NCI-H1694 (cell line): ENCODE measurements at regions not wholly inside any gene's neighbourhood (a gene's known extent, or its start where the extent isn't known, plus 50 kb on each side); places are given as distances from the start of the nearest gene placed in this dataset.

Experiments used
- DNase-seq: peaks from one replicate; lab custom pipeline; 2025; lab: John Stamatoyannopoulos, UW

DNA sequence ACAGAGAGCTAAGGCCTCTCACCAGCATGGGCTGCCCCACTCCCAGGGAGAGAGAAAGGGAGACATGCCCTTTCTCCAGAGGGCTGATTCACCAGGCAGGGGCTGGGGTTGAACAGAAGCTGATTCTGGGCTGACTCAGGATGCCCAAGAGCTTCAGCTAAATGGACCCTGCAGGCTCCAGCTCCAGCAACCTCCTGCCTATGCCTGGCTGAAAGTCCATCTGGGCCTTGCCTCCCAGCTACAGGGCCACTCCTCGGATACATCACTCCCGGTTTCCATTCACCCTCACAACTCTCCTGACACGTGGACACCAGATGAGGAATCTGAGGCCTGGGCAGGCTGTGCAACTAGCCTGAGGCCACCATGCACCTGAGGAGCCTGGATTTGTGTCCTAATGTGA, 215.5 kb downstream of the BUD13 start:
- no peak for DNase-seq

GRCh38 chr11:116556483-116556882, 216.3 kb downstream of the BUD13 start:
- DNase-seq: no peak

GRCh38 chr11:116553482-116553881, 219.3 kb downstream of the BUD13 start:
- no peak for DNase-seq

GRCh38 chr11:116551576-116551975, 221.2 kb downstream of the BUD13 start:
- DNase-seq: no peak

DNA sequence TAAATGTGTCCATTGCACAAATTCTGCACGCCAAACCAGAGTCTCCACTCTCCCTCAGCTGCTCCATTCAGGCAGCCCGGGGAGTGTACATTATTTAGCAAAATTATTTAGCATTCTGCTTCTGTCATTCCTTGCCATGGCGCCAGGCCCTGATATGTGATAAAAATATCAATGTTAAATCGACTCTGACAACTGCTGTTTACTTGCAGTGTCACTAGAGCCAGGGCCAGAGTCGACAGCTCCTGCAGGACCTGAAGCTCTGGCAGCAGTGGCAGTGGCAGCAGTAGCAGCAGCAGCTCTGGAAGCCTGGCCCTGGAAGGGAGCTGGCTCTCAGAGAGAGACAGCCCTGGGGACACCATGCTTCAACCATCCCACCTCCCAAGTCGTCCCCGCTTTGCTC, 224.5 kb downstream of the BUD13 start:
- no peak for DNase-seq

- DNase-seq: no peak
These were observed 225.2 kb downstream of the BUD13 start for GRCh38 chr11:116547571-116547970.

GRCh38 chr11:116545912-116546311, 226.9 kb downstream of the BUD13 start:
- DNase-seq: no peak

- DNase-seq: no peak
These were observed 228.1 kb downstream of the BUD13 start for GRCh38 chr11:116544721-116545120.

DNA sequence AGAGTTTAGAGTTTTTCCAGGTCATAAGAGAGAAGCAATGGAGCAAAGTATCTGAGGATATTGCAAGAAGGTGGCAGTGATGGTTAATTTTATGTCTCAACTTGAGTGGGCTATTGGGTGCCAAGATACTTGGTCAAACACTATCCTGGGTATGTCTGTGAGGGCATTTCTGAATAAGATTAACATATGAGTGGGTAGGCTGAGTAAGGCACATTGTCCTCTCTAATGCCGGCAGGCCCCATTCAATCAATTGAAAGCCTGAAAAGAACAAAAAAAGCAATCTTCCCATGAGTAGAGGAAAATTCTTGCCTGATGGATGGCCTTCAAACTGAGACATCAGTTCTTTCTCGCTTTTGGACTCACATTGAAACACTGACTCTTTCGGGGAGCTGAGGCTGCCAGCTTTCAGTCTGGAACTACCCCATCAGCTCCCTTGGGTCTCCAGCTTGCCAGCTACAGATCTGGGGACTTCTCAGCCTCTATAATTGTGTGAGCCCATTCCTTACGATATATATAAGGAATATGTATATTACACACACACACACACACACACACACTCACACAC, 228.8 kb downstream of the BUD13 start:
- no peak for DNase-seq

DNA sequence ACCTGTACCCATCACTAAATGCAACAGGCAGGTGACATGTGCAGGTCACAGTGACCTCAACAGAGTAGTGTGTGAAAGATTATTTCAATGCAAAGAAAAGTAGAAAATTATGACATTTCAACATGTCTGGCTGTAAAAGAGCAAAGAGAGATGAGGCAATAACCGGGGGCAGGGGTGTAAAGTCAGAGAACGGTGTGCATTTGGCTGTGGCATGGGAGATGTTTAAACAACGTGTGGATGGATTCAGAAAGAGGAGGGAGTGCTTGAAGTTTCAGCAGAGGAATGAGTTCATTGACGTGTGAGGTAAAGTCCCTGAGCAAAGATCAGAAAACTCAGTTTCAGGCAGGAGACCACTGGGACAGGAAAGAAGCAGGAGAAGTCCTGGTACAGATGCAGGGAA, 229.7 kb downstream of the BUD13 start:
- DNase-seq: no peak

- DNase-seq: no peak
These were observed 230.4 kb downstream of the BUD13 start for GRCh38 chr11:116542406-116542805.

DNA sequence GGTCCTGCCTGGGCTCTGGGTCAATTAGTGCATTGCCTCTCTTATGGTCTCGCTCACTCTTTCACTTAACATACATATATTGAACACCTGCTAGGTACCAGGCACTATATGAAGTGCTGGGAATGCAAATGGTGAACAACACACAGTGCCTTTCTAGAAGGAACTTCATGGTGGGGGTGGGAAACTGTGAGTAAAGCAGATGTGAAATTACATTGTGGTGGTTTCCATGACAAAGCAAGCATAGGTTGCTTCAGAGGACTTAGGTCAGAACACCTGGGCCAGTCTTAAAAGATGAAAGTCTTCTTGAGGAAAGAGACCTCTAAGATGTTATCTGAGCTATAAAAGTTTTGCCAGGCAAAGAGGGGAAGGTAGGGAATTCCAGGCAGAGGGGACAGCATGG, 231.3 kb downstream of the BUD13 start:
- no peak for DNase-seq

- DNase-seq: no peak
These were observed 232.0 kb downstream of the BUD13 start for GRCh38 chr11:116540645-116541304.

- no peak for DNase-seq
These were observed 232.9 kb downstream of the BUD13 start for GRCh38 chr11:116539836-116540418.

DNA sequence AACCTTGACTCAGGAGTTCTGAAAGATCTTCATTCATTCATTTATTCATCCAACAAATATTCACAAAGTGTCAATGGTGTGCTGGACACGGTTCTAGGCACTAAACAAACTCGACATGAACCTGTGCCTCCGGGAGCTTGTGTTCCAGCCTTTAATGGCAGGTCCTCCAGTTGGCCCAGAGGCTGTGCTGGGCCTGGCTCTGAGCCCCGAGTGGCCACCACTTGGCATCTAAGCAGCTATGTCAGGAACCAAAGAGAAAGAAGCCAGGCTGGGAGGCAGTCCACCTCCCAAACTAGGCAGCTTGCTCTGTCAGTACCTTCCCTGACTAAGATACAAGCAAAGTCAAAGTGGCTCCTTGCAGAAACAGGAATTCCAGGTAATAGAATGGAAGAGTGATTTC, 233.6 kb downstream of the BUD13 start:
- DNase-seq: no peak

- DNase-seq: no peak
These were observed 234.1 kb downstream of the BUD13 start for GRCh38 chr11:116538677-116539076.

DNA sequence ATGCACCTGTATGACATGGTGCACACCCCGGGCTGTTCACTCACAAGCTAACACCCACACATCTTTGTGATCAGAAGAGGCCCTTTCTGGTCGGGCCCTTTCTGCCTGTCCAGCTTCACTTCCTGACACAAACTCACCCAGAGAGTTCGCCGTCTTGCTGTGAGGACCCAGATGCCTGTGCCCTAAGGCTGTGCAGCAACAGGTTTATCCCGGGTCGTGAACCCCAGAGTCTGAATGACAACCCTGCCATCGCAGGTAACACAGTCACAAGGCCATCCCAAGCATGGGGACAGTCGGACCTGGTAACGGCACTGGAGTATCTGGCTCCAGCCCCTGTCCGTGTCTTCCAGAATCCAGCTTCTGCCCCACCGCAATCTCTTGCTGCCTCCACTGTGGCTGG, 235.1 kb downstream of the BUD13 start:
- no peak for DNase-seq

- DNase-seq: no peak
These were observed 235.7 kb downstream of the BUD13 start for GRCh38 chr11:116537121-116537520.

DNA sequence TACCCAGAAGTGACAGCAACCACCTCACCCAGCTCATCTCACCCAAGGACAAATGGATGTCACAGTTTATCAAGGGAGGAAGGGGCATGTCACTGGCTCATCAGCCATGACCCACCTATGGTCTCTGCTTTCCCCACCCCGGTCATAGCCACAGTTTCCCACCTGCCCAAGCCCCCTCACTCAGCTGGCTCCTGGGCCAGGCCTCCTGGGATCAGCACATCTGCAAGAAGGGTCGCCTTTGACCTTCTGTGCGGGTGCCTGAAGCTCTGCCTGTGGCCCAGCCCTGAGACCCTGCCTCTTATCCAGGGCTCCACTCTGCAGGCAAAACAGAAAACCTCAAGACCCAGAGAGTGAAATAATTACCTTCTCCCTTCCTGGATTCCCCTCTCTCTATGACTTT, 236.4 kb downstream of the BUD13 start:
- no peak for DNase-seq

- no peak for DNase-seq
These were observed 236.8 kb downstream of the BUD13 start for GRCh38 chr11:116535994-116536393.

DNA sequence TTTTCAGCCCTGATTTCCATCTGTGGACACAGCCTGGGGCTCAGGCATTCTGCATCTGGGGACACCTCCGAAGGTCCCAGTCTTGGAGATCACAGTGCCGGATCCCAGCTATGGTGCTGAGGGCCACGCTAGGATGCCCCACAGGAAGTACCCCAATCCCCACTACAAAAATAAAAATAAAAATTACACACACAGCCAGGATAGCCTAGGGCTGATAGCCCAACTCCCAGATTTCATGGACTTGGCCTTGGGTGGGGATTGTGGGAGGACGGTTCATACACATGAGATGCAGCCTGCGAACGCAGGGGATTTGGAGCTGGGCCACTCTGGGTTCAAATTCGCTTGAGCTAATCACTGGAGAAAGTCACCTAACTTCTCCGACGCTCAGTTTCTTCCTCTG, 237.7 kb downstream of the BUD13 start:
- DNase-seq: no peak

DNA sequence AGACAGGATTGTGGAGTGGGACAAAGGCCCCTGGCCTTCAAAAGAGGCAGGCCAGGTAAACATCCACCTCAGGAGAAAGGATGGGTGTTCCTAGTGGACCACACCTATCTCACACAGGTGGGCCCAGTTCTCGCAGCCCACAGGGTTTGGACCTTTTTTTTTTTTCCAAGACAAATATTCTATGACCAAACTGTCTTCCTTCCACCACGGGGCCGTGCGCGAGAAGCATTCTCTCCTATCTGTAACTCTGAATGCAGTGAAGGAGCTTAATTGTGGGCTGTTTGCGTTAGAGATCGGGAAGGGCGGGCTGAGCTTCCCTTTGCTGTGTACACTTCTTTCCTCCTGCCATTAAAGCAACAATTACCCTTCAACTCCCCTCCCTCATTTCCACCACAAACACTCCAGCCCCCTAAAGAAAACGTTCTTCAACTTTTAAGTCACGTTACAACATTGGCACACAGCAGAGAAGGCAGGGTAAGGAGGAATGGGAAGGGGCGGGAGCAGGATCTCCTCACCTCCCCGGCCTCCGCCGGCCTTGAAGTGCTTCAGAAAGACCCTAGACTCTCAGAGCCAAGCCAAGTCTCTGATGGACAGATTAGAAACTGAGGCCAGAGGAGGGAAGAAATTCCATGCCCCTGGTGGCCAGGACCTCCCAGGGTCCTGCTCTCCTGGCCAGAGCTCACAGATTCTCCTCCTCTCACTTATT, 238.4 kb downstream of the BUD13 start:
- no peak for DNase-seq

DNA sequence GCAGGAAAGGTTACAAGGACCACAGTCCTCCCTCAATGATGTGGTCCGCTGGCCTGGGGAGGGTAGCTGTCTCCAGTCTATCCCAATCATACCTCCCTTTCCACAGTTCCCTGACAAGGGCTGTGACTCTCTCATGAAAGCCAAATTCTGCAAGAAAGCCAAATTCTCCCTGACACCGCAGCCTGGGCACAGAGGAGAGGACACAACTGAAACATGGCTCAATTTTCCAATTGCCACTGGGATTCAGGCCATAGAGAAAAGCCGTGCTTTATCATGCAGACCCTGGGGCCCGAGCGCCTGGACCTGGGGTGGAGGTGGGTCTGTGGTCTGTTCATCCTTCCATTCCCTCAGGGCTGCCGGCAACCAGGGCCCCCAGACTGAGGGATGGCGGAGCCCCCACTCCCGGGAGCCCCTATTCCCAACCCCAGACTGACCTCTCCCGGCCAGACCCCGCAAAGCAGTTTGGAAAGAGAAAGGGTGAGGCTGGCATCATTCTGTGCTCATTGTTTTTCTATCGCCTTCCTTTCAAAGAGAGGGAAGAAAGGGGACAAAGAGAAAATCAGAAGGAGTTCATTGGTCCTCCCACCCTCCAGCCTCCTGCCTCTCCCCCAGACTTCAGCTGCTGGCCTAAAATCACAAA, 239.5 kb downstream of the BUD13 start:
- DNase-seq: no peak
